Endodermal cell (in vitro differentiated cells): ENCODE measurements at regions not wholly inside any gene's neighbourhood (a gene's known extent, or its start where the extent isn't known, plus 50 kb on each side); places are given as distances from the start of the nearest gene placed in this dataset.

Source experiments
- DNase-seq: peaks from one replicate; pipeline ENCODE4 v3.0.0-alpha.2; 2017
- H3K27ac ChIP-seq: 2 replicates; pipeline ENCODE4 v1.5.1; 2013; ENCODE audit warnings: mild to moderate bottlenecking, low read depth, low read length, moderate library complexity
- H3K27me3 ChIP-seq: 2 replicates; pipeline ENCODE4 v1.6.1; 2013; ENCODE audit warnings: mild to moderate bottlenecking, low read length, moderate library complexity; ENCODE audit not compliant: insufficient read depth, control insufficient read depth, poor library complexity, severe bottlenecking
- H3K36me3 ChIP-seq: 2 replicates; pipeline ENCODE4 v1.7.0; 2013; ENCODE audit warnings: mild to moderate bottlenecking, low read length, moderate library complexity; ENCODE audit not compliant: control insufficient read depth, insufficient read depth
- H3K4me1 ChIP-seq: one replicate; pipeline ENCODE4 v1.7.0; 2013; ENCODE audit warnings: low read length; ENCODE audit not compliant: control insufficient read depth, insufficient read depth
- H3K4me3 ChIP-seq: 2 replicates; pipeline ENCODE4 v1.5.1; 2013; ENCODE audit warnings: mild to moderate bottlenecking, low read length, moderate library complexity
- H3K9ac ChIP-seq: 2 replicates; pipeline ENCODE4 v1.6.1; 2013; ENCODE audit warnings: mild to moderate bottlenecking, low read length, moderate library complexity; ENCODE audit not compliant: poor library complexity, severe bottlenecking; ENCODE audit errors: extremely low read depth
- H3K9me3 ChIP-seq: 2 replicates; pipeline ENCODE4 v1.6.1; 2013; ENCODE audit warnings: mild to moderate bottlenecking, low read length, moderate library complexity; ENCODE audit not compliant: control insufficient read depth
- H3K27ac Mint-ChIP-seq: 2 replicates; pipeline ENCODE4 v1.8.0; 2020; ENCODE audit warnings: mixed read lengths
- H3K27me3 Mint-ChIP-seq: 2 replicates; pipeline ENCODE4 v1.8.0; 2021; ENCODE audit warnings: mild to moderate bottlenecking, mixed read lengths; ENCODE audit not compliant: insufficient read depth
- H3K36me3 Mint-ChIP-seq: 2 replicates; pipeline ENCODE4 v1.8.0; 2020; ENCODE audit warnings: low read depth, mixed read lengths
- H3K4me1 Mint-ChIP-seq: 2 replicates; pipeline ENCODE4 v1.8.0; 2020; ENCODE audit warnings: mixed read lengths
- H3K4me3 Mint-ChIP-seq: 2 replicates; pipeline ENCODE4 v1.8.0; 2020; ENCODE audit warnings: mild to moderate bottlenecking, moderate library complexity, mixed read lengths
- H3K9me3 Mint-ChIP-seq: 2 replicates; pipeline ENCODE4 v1.8.0; 2020; ENCODE audit warnings: mild to moderate bottlenecking, mixed read lengths
- CTCF ChIP-seq: fragments of 200-600 bp; sonication (generic); conservative IDR thresholded peaks from 2 replicates; pipeline ENCODE4 v1.5.0; 2021; ENCODE audit warnings: antibody characterized with exemption, mild to moderate bottlenecking
- WGBS, 2 experiments: methylation state at CpG; one replicate each; pipeline versions ENCODE4 v1.1.5 to v1.1.7; 2013; ENCODE audit warnings: missing lambda C conversion rate in 2 of 2, mixed read lengths in 1 of 2; ENCODE audit not compliant: insufficient coverage in 1 of 2, insufficient read length in 1 of 2; 5-methylcytosine and 5-hydroxymethylcytosine counted together

GRCh38 chr7:136513744-136514143 is 354.7 kb upstream of the CHRM2 start:
- no peak overlapping the region for H3K4me3 ChIP-seq
- DNase-seq = no peak
- H3K27ac ChIP-seq = no peak overlapping the region
- no peaks in the 10 kb centered on the region for H3K27me3 ChIP-seq
- Mint-ChIP-seq H3K36me3 (no peaks in the 10 kb centered on the region), H3K27ac (no peak overlapping the region), H3K27me3 (no peaks in the 10 kb centered on the region), H3K4me1 (peaks cover 3% of the 10 kb centered on the region), H3K4me3 (no peak overlapping the region), H3K9me3 (no peaks in the 10 kb centered on the region)
- no peak for TF ChIP-seq CTCF
- H3K36me3 ChIP-seq = no peaks in the 10 kb centered on the region
- WGBS, 2 experiments = 100% methylated on average over 1 of the region's 2 CpGs; no CpG with 5 or more reads in 1 of the 2 experiments
- no peak overlapping the region for H3K9ac ChIP-seq
- H3K4me1 ChIP-seq = no peaks in the 10 kb centered on the region
- peaks cover 5% of the 10 kb centered on the region for H3K9me3 ChIP-seq

GRCh38 chr7:136509466-136509865 is 359.0 kb upstream of the CHRM2 start:
- 89 to 94% methylated on average over 2 to 3 of the region's 3 CpGs for WGBS, 2 experiments
- no peaks in the 10 kb centered on the region for H3K4me1 ChIP-seq
- H3K27me3 ChIP-seq = no peaks in the 10 kb centered on the region
- Mint-ChIP-seq H3K36me3 (no peaks in the 10 kb centered on the region), H3K27me3 (no peaks in the 10 kb centered on the region), H3K9me3 (no peaks in the 10 kb centered on the region), H3K4me1 (no peaks in the 10 kb centered on the region), H3K4me3 (no peak overlapping the region), H3K27ac (no peak overlapping the region)
- TF ChIP-seq CTCF = no peak
- peaks cover 5% of the 10 kb centered on the region for H3K9me3 ChIP-seq
- DNase-seq = no peak
- no peak overlapping the region for H3K4me3 ChIP-seq
- H3K36me3 ChIP-seq = no peaks in the 10 kb centered on the region
- no peak overlapping the region for H3K27ac ChIP-seq
- H3K9ac ChIP-seq = no peak overlapping the region

- no peaks in the 10 kb centered on the region for H3K4me1 ChIP-seq
- DNase-seq = no peak
- no peaks in the 10 kb centered on the region for H3K27me3 ChIP-seq
- no peak overlapping the region for H3K4me3 ChIP-seq
- no peak for TF ChIP-seq CTCF
- no peaks in the 10 kb centered on the region for H3K9me3 ChIP-seq
- no peak overlapping the region for H3K27ac Mint-ChIP-seq
- no peaks in the 10 kb centered on the region for H3K27me3 Mint-ChIP-seq
- H3K9me3 Mint-ChIP-seq = no peaks in the 10 kb centered on the region
- no peaks in the 10 kb centered on the region for H3K36me3 ChIP-seq
- no peaks in the 10 kb centered on the region for H3K36me3 Mint-ChIP-seq
- no peaks in the 10 kb centered on the region for H3K4me1 Mint-ChIP-seq
- no peak overlapping the region for H3K4me3 Mint-ChIP-seq
- no peak overlapping the region for H3K9ac ChIP-seq
- WGBS, 2 experiments = no CpG with 5 or more reads among the region's 1 CpG
- no peak overlapping the region for H3K27ac ChIP-seq
Measured at GRCh38 chr7:136502162-136502561, 366.3 kb upstream of the CHRM2 start.
